Stimulated activated CD4-positive, alpha-beta T cell treated with anti-CD3 and anti-CD28 coated beads, TNF-alpha, amount 100 ng/mL, for 24 hours (primary cell): ENCODE measurements at regions not wholly inside any gene's neighbourhood (a gene's known extent, or its start where the extent isn't known, plus 50 kb on each side); places are given as distances from the start of the nearest gene placed in this dataset.

ENCODE experiments used
- DNase-seq, 3 experiments: peaks; one replicate each; pipeline ENCODE4 v3.0.0-alpha.2; 2020; ENCODE audit warnings: low read depth in 3 of 3

DNA sequence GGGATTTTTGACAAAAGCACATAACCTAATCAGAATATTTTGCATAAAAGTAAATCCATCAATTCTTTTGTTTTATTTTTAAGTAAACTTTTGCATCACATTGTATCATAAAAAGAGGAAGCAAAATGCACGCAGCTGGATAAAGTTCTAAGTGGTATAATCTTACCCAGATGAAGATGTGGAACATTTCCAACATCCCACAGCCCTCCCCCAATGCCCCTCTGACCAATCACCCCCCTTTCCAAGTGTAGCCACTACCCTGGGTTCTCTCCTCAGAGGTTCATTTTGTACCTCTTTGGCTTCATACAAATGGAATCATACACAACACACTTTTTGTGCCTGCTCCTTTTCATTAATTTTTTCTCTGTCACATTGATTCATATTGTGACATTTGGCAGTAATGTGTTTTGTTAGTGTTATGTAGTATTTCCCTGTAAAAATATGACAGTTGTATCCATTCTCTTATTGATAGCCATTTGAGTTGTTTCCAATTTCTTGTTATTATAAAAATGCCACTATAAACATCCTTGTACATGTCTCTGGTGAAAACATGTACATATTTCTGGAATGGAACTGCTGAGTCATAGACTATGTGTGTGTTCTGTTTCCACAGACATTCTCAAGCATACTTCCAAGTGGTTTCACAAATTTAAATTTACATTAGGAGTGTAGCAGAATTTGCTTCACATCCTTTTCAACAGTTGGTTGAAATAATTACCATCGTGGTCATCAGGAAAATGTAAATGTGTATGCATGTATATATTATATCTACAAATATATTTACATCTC, 92.9 kb upstream of the SYNDIG1 start:
- no peak for DNase-seq

DNA sequence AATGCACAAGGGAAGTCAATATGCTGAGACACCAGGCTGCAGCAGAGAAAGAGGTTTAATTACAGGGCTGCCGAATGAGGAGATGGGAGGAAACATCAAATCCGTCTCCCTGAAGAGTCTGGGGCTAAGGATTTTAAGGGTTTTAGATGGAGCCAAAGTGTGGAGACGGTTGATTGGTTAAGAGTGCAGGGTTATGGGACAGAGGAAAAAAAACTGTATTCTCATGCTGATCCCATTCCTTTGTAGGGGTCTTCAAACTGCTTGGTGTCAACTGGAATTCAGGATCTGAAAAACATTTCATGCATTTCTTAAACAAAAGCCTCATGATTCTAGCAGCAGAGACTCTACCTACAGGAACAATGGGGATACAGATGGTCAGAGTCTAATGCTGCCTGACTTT, 96.1 kb upstream of the SYNDIG1 start:
- DNase-seq: no peak

DNA sequence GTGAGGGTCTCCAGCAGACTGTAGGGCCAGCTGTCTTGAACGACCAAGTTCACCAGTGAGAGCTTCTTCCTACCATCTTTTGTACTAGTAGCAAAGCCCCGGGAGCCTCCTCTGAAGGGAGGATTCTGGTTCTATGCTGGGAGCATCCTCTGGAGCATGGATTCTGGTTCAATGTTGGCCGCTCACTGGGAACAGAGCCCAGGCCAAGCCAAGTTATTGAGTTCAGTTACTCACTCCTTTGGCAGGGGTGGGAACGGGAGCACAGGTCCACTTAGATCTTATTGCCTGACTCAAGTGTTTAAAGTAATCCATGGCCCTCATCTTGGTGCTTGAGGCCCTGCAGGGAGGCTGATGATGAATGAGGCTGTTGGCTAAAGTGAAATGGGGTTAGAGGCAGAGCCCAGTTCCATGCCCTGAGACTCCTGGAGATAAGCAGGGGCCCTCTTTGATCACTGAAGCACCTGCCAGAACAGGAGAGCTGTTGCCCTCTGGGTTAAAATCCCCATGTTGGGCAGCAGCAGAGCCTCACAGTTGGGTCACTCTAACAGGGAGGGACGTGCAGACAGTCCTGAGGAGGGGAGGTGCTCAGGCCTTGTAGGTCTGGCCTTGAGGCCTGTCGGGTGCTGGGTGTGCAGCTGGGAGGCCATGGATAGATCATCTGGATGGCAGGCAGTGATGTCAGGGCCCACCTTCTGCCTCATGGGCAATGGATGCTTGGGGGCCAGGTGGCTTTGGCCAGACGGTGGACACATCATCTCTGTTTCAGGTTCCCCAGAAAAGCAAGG, 98.3 kb upstream of the SYNDIG1 start:
- DNase-seq: no peak

DNA sequence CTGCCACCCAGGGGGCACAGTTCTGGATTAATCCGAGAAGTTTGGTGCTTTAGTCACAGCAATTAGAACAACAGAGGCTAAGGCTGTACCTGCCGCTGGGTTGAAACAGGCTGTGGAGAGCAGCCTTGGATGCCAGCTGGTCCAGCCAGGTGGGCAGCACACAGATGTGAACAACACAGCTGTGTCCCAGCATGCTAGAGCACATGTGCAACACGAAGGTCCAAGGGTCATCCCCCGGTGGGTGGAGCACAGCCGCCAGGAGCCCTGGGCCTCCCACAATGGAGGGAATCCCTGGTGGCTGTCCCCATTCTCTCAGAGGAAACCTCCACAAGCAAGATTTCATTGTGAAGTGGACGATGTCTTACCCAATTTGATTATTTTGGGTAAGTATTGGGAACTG, 99.2 kb upstream of the SYNDIG1 start:
- no peak for DNase-seq

DNA sequence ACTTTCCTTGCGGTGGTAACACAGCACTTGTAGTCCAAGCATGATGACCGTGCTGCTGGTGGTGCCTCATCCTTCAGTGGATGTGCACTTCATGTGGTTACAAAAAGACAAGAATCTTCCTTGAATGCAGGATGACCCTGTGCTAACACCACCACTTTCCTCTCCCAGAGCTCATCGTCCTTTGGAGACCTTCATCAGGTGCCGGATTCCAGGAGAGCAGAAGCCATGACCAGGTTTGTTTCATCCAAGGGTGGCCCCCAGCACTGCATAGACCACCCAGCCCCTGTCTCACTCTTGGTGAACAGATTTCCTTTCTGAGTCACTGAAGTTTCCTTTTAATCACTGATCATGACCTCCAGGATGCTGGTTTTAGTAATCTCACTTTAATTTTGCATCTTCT, 101.2 kb upstream of the SYNDIG1 start:
- DNase-seq: no peak

DNA sequence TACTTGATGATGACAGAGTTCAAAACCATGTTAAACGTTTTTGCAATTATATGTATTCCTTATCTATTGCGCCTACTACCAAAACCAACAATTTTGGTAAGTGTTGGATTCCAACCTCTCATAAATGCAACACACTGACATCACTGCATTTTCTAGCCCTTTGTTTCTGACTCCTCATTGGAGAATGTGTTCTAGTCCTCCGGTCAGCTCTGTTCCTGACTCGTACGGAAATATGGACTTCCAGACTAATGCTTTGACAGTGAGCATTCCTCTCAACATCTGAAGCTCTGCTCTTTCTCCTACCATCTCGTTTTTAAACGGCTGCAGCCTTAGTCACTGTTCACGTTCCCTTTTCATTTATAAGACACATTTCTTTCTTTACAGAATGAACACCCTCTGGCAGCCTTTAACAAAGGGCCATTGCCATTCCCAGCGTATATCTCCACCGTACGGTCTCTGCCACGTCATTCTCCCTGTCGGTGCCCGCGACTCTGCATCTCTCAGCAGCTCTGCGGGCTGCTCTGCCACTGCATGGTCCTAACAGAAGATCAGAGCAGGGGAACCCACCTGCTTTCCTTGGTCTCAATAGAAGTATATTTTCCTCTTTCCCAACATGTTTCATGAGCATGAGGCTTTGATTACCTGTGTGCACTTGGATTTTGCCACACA, 103.0 kb upstream of the SYNDIG1 start:
- DNase-seq: no peak

DNA sequence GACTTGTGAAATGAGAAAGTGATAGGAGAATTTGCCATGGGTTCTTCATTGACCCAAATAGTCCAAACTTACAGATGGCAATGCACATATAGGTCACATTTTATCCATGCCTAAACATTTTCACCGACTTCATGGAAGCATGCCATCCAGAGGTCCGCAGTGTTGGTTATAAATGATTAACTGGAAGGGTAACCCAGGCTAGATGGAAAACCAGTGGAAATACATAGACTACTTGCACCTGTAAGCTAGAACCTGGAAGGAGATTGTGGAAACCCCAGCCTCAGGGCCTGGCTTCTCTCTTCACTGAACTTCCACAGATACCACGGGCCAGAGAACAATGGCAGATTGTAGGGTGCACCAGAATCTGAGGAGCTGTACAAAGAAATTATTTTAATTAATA, 103.8 kb upstream of the SYNDIG1 start:
- DNase-seq: no peak

DNA sequence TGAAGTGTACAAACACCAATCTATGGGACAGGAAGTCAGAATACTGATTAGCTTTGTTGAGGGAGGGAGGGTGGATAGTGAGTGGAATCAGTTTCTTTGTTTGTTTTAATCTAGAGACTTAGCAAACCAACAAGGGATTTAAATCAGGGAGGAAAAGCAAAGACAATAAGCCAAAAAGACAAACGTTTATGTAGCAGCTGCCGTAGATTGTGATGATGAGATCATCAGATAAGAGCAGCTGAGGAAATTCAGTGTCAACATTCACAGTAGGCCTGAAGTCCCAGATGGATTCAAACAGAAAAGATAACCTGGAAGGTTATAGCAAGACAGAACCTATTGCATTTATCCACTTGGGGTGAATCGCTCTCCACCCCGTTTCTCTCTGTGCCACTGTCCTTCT, 104.9 kb upstream of the SYNDIG1 start:
- no peak for DNase-seq

DNA sequence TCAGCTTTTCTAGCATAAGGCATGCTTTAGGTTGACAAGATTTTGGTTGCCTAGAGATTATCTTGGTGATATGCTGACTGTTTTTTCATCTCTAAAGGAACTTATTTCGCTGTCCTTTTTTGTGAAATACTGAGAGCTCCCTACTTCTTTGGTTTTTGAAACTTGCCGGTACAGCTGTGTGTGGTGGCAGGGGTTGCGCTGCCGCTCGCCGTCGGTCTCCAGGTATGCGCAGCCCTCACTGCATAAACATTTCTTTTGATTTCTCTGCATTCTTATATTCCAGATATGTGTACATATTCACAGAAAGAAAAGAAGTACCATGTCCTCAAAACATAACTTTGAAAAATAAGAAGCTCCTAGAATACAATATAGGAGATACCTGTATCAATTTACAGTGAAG, 106.4 kb upstream of the SYNDIG1 start:
- no peak for DNase-seq

DNA sequence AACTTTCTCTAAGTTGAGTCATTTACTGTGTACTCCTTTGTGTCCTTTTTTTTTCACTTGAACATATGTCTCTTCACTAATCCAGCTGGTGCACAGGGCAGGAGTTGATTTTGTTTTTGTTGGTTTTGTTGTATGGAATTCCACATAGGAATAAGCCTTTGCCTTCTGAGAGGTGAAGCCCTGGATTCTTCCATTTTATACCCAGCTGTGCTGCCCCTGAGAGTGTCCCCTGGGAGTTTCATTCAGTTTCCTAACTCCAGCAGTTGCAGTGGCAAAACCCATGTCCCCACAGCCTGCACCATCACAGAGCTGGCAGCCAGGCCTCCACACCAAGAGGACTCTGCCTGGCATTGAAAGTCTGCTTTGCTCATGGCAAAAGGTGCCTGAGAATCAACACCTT, 107.3 kb upstream of the SYNDIG1 start:
- no peak for DNase-seq

DNA sequence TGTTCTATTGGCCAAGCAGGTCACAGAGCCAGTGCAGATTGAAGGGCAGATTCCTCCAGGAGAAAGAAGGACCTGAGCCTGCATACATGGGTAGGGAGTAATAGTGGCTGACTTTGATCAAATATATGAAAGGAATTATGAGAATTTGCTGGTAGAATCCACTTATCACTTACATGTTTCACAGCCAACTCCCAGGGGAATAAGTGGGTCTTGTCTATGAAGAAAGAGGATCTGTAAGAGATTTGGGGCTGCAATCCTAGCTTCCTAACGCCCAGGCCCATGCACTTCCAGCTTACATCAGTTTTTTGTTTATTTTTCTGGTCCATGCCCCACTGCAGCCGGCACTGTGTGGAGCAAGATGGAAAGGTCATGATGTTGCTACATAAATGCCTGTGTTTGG, 107.9 kb upstream of the SYNDIG1 start:
- no peak for DNase-seq

DNA sequence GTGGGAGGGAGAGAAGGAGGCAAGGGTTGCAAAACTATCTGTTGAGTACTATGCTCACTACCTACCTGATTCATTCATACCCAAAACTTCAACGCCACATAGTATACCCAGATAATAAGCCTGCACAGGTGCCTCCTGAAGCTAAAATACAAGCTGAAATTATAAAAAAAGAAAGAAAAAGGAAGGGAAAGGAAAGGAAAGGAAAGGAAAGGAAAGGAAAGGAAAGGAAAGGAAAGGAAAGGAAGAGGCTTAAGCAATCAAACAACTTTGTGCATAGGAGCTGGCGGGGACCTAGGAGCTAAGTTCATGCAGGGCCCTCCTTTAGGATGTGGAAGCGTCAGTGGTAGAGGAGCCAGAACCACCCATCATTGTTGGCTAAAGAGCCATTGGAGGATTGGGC, 108.9 kb upstream of the SYNDIG1 start:
- no peak for DNase-seq

DNA sequence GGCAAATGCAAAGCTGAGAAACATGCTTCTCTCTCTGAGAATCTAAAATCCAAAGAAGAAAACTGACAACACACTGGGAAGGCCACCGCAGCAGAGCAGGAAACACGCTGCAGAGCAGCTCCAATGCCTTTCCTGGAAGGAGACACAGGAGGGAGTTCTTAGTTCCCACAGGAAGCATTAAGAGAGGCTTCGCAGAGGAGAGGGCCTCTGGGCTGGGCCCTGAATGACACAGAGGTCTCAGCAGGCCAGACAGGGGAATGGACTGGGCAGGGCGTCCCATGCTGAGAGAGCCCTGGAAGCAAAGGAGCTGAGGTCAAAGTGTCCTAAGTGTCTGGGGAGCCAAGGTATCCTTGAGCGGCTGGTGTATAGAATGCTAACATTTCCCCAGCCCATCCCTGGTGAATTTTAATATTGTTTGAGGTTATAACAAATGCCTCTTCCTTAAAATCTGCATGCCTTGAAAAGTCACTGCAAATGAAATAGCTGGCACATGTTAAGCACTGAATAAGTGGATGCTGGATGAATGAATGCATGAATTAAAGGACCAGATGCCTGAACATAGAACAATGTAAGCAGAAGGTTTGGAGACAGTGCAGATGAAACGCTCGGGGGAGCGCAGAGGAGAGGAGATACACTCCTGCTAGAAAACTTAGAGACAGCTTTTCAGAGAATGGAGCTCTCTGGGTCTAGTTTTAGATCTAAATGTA, 110.0 kb upstream of the SYNDIG1 start:
- DNase-seq: no peak

DNA sequence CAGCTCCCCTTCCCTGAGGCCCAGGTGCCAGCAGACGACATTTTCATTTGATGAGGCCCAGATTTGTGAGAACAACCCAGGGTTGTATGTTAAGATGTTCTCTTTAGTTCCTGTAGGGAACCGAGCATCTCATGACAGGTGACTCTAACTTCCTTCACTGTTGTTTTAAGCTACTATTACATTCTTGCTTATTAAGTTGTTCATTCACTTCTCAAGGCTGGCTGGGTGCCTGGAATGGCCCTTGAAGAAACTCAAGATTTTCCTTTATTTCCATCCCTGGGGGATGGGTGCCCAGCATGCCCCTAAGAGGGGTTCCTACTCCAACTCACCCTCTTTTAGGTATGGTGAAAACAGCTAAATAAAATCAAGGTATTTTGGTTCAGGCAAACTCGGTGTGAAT, 111.5 kb upstream of the SYNDIG1 start:
- no peak for DNase-seq

DNA sequence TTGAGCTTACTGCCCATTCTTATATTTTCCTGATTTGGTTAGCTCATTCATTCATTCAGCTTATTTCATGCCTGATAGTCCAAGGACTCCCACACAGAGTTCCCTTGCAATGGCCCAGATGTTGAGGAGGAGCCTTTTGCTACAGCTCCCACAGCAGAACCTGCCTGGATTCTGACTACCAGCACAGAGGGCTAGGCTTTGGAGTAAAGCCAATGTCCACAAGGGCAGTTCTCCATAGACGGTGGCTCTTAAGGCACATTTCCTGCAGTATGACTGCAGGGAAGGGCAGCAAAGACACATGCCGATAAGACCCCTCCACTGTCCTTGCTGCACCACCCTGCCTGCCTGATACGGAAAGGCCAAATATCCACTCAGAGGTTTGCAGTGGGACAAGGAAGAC, 112.3 kb upstream of the SYNDIG1 start:
- DNase-seq: no peak

DNA sequence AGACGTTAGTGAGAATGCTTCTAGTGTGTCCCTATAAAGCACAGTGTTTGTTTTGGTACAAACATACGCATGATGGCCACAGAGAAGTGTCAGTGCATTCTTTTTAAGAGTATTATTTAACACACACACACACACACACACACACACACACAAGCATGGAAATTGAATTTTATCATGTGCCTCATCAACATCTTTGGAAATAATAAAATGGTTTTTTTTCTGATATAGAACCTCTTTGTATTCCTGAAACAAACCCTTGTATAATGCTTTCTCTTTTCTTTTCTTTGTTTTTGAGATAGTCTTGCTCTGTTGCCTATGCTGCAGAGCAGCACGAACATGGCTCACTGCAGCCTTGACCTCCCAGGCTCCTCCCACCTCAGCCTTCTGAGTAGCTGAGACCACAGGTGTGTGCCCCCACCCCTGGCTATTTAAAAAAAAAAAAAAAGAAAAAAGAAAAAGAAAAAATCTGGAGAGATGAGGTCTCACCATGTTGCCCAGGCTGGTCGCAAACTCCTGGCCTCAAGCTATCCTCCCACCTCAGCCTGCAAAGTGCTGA, 116.2 kb upstream of the SYNDIG1 start:
- no peak for DNase-seq

DNA sequence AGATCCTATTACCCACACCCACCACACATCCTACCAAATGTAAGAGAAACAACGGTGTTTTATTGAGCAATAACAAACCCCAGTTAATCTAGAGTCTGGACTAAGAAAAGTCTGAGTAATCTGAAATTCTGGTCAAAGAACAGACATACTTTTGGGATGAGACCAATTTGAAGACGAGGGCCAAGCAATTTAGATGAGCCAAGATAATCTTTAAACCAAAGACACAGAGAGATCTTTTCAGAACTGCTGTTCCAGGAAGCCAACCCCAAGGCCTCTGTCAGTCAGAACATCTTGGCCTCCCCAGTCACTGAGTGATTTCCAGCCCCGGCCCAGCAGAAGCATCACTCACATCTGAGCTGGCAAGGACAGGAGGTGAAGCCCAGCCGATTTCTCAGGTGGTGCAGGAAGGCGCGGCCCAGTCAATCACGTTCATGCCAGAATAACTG, 118.5 kb upstream of the SYNDIG1 start:
- DNase-seq: no peak

DNA sequence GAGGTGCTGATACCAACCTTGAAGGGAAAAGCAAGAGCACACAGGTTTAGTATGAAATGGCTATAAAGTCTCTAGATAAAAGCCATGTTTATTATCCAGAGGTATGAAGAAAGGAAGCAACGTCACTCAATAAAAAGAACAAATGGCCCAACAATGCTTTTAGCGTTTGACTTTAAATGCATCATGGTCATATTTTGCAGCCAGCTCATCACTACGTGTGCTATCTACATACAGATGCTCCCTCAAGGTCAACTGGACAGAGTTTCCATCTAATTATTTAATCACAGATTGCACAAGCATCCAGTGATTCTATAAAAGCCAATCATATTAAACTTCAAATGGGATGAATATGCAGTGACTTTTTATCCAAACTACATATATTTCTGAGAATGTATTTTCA, 127.6 kb upstream of the SYNDIG1 start:
- no peak for DNase-seq

DNA sequence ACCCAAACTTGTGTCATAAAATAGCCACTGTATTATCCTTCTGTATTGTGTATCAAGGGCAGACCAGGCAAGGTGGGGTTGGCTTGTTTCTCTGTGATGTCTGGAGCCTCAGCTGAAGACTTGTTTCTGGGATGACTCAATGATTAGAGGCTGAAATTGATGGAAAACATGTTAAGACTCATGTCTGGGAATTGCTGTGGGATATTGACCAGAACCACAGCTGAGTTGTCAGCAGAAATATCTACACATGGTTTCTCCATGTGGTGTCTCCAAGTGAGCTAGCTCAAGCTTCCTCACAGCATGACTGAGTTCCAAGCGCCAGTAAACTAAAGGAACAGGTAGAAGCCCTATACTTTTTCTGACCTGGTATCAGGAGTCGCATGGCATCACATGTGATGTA, 128.5 kb upstream of the SYNDIG1 start:
- DNase-seq: no peak

DNA sequence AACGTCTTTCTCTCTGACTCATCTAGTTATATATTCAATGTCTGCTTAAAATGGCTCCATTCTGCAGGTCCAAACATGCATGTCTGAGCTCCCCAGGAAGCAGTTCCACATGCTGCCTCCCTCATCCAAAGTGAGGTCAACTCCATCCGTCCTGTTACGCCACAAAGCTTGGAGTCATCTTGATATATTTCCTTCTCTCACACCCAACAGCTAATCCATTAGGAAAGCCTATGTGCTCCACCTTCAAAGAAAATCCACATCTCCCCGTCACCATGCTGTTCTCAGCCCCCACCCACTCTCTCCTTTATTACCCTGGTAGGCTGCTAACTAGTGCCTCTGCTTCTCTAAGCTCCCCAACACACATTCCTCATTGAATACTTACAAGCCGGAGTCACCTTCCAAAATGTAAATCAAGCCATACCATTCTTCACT, 130.2 kb upstream of the SYNDIG1 start:
- DNase-seq: no peak

DNA sequence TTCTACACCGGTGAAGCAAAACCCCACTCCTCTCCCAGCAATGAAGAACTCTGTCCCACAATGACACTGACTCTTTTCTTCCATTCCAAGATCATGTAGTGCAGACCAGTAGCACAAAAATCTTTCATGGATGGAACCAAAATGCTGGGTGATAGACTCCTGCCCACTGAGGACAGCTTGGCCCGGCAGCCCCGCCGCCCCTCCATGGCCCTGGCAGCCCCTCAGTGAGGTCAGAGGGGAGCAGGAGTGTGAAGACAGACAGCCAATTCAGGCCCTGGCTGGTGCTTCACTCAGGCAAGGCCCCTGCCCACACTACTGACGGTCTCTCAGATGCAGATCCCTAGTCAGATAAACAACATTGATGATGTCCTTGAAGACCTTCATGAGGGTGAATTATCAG, 131.9 kb upstream of the SYNDIG1 start:
- DNase-seq: no peak

DNA sequence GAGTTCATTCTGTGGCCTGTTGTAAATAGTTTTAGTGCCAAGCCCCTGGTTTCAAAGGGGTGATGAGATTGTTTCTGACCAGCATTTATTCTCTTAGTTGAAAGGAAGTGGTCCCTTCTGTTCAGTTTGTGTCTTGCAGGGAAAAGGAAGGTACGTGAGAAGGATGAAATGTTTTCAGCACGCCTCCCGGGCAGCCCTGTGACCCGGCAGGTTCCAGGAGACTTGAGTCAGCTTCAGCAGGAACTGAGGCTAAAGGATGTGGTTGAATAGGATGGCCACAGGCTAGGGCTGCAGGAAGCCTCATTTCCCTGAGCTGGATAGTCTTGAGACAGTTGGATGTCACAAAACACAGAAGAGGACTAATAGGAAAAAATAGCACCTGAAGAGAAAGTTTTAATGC, 132.4 kb upstream of the SYNDIG1 start:
- DNase-seq: no peak
